GM12873 (cell line): ENCODE measurements at regions not wholly inside any gene's neighbourhood (a gene's known extent, or its start where the extent isn't known, plus 50 kb on each side); places are given as distances from the start of the nearest gene placed in this dataset.

Experiments
- TF ChIP-seq, protein P1 (sequence below): IDR thresholded peaks from 2 replicates; pipeline ENCODE4 v1.5.1; 2012; ENCODE audit warnings: low read depth, mild to moderate bottlenecking, moderate library complexity, low read length, control low read depth; ENCODE audit not compliant: insufficient read depth; ENCODE audit errors: missing control alignments

DNA sequence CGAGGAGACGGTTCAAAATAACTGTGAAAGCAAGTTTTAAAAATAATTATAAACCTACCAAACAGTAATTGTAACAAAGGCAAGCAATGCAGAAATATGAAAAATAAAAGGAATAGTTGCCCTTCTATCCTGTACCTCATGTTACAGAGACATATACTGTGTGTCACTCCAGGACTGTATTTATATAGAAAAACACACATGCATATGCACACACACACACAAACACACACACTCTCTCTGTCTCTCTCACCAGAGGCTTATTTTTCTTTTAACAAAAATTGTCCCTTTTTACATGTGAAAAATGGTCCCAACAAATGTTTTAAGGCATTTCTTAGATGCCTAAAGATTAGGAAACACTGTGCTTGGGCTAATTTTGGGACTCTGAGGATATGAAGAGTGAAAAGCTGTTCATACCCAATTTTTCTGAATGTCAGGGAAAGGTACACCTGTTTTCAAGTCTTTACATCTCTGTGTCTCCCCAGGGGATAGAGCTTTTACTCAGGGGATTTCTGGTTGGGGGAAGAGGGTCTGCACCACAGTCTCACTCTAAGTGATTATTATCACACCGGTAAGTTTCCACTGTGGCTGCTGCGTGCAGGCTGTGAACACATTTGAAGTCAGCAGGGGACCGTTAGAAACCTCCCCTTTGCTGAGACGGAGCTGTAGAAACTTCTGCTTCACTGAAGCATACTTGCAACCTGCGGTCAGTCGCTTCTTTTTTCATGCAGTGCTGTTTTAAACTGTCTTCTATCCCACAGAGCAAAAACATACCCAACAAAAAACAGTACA, 51.4 kb upstream of the SPAG16 start:
- TF ChIP-seq, protein P1, sequence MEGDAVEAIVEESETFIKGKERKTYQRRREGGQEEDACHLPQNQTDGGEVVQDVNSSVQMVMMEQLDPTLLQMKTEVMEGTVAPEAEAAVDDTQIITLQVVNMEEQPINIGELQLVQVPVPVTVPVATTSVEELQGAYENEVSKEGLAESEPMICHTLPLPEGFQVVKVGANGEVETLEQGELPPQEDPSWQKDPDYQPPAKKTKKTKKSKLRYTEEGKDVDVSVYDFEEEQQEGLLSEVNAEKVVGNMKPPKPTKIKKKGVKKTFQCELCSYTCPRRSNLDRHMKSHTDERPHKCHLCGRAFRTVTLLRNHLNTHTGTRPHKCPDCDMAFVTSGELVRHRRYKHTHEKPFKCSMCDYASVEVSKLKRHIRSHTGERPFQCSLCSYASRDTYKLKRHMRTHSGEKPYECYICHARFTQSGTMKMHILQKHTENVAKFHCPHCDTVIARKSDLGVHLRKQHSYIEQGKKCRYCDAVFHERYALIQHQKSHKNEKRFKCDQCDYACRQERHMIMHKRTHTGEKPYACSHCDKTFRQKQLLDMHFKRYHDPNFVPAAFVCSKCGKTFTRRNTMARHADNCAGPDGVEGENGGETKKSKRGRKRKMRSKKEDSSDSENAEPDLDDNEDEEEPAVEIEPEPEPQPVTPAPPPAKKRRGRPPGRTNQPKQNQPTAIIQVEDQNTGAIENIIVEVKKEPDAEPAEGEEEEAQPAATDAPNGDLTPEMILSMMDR = no peak

DNA sequence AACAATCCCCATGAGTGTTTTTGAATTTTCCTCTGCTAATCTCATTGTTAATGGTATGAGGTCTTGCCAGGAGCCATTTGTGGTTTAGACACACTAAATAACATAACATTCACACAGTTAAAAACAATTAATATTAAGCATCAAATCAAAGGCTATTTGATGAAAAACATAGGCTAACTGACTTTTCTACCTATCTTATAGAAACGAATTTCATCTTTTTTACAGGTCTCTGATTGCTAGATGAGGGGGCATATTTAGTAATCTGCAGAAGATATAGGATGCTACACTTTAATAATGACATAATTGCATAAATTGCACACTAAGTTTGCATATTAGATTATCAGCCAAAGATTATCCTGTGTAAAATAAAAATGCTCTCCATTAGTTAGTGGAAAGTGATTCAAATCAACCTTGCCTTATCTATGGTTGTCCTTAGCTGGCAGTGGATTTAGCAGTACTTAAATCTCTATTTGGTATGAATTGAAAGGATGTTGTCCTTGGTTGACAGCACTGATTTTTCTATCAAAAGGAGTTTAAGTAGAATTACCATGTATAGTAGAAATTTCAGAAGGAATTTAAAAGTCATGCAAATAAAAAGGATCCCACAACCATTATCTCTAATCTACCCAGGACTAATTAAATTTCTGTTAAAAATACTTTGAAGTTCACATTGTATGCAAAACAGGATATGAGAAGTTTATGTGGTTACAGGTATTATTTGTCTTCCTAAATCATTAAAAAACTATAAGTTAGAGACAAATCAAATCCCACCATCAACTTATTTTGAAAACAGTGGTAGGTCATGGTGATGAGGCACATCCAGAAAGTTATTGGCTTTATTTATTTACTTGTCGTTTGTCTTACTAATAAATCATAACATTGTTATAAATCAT, 50.6 kb upstream of the SPAG16 start:
- TF ChIP-seq, protein P1 = no peak
